Fibroblast of lung (primary cell): ENCODE measurements at regions not wholly inside any gene's neighbourhood (a gene's known extent, or its start where the extent isn't known, plus 50 kb on each side); places are given as distances from the start of the nearest gene placed in this dataset.

ENCODE experiments used
- DNase-seq, 2 donors: peaks; one replicate each; pipeline versions ENCODE4 v3.0.0 to v3.0.0-alpha.2; 2010; ENCODE audit warnings: low read depth in 2 of 2
- H2AFZ ChIP-seq: 2 replicates; pipeline ENCODE4 v1.5.1; 2012; ENCODE audit warnings: low read length, control low read depth, inconsistent platforms
- H3K27ac ChIP-seq: 2 replicates; pipeline ENCODE4 v1.5.1; 2011; ENCODE audit warnings: low read length, control low read depth; ENCODE audit not compliant: insufficient read depth
- H3K27me3 ChIP-seq: 2 replicates; pipeline ENCODE4 v1.5.1; 2011; ENCODE audit warnings: mild to moderate bottlenecking, low read length; ENCODE audit not compliant: control insufficient read depth, insufficient read depth
- H3K36me3 ChIP-seq: 2 replicates; pipeline ENCODE4 v1.5.1; 2011; ENCODE audit warnings: low read length; ENCODE audit not compliant: control insufficient read depth, insufficient read depth
- H3K4me1 ChIP-seq: 2 replicates; pipeline ENCODE4 v1.5.1; 2011; ENCODE audit warnings: low read length; ENCODE audit not compliant: control insufficient read depth, insufficient read depth; ENCODE audit errors: extremely low read depth
- H3K4me2 ChIP-seq: 2 replicates; pipeline ENCODE4 v1.5.1; 2011; ENCODE audit warnings: low read length, control low read depth; ENCODE audit not compliant: insufficient read depth; ENCODE audit errors: extremely low read depth
- H3K4me3 ChIP-seq, 4 experiments: fragments of 200-600 bp in 1 of 4; sonication (generic) in 1 of 4; replicated peaks in 1 of 4; 2 replicates each; pipeline ENCODE4 v1.5.1; 2011 to 2016; ENCODE audit warnings: low read length in 4 of 4, low read depth in 3 of 4, mild to moderate bottlenecking in 3 of 4, control low read depth in 2 of 4, inconsistent platforms in 1 of 4, mixed read lengths in 1 of 4; ENCODE audit not compliant: insufficient read depth in 1 of 4; ENCODE audit errors: control extremely low read depth in 1 of 4
- H3K79me2 ChIP-seq: 2 replicates; pipeline ENCODE4 v1.5.1; 2012; ENCODE audit warnings: mild to moderate bottlenecking, low read length, inconsistent platforms; ENCODE audit not compliant: control insufficient read depth, insufficient read depth
- H3K9ac ChIP-seq: 2 replicates; pipeline ENCODE4 v1.5.1; 2011; ENCODE audit warnings: mild to moderate bottlenecking, low read length, control low read depth; ENCODE audit not compliant: insufficient read depth
- H3K9me3 ChIP-seq: 2 replicates; pipeline ENCODE4 v1.5.1; 2012; ENCODE audit warnings: low read depth, low read length; ENCODE audit not compliant: control insufficient read depth, insufficient read depth
- H4K20me1 ChIP-seq: 2 replicates; pipeline ENCODE4 v1.5.1; 2011; ENCODE audit warnings: low read length; ENCODE audit not compliant: control insufficient read depth, insufficient read depth; ENCODE audit errors: extremely low read depth
- EZH2 ChIP-seq: IDR thresholded peaks from 2 replicates; pipeline ENCODE4 v1.5.1; 2012; ENCODE audit warnings: low read length, control low read depth, mild to moderate bottlenecking; ENCODE audit errors: missing control alignments
- TF ChIP-seq, protein P1 (sequence below), 2 donors: IDR thresholded peaks in 1 of 2; conservative IDR thresholded peaks in 1 of 2; 1 replicate in 1 of 2; 2 replicates in 1 of 2; pipeline ENCODE4 v1.5.1; 2011 to 2012; ENCODE audit warnings: low read length in 2 of 2, control low read depth in 1 of 2, inconsistent platforms in 1 of 2, low read depth in 1 of 2, mild to moderate bottlenecking in 1 of 2

DNA sequence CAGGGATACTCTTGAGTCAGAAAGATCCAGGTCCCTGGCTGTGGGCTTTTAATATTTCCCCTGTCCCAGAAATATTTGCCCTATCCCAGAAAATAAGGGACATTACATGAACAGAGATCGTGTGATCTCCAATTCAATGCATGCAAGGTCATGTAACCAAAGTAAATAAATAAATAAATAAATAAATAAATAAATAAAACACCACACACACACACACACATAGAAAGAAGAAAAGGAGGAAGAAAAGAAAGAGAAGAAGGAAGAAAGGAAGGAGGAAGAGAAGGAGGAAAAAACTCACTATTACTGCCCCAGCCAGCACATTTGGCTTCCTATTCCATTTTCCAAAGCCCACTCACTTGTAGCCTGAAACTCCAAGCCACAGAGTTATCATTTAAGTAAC lies 117.9 kb upstream of the CFAP20DC start:
- DNase-seq = no peak
- no peaks in the 10 kb centered on the region for H4K20me1 ChIP-seq
- H3K27me3 ChIP-seq = no peaks in the 10 kb centered on the region
- no peaks in the 10 kb centered on the region for H3K9me3 ChIP-seq
- H3K4me3 ChIP-seq = no peak overlapping the region
- no peaks in the 10 kb centered on the region for H3K36me3 ChIP-seq
- H3K79me2 ChIP-seq = no peaks in the 10 kb centered on the region
- H3K4me1 ChIP-seq = no peaks in the 10 kb centered on the region
- no peak overlapping the region for H3K9ac ChIP-seq
- TF ChIP-seq, protein P1, sequence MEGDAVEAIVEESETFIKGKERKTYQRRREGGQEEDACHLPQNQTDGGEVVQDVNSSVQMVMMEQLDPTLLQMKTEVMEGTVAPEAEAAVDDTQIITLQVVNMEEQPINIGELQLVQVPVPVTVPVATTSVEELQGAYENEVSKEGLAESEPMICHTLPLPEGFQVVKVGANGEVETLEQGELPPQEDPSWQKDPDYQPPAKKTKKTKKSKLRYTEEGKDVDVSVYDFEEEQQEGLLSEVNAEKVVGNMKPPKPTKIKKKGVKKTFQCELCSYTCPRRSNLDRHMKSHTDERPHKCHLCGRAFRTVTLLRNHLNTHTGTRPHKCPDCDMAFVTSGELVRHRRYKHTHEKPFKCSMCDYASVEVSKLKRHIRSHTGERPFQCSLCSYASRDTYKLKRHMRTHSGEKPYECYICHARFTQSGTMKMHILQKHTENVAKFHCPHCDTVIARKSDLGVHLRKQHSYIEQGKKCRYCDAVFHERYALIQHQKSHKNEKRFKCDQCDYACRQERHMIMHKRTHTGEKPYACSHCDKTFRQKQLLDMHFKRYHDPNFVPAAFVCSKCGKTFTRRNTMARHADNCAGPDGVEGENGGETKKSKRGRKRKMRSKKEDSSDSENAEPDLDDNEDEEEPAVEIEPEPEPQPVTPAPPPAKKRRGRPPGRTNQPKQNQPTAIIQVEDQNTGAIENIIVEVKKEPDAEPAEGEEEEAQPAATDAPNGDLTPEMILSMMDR (conservative IDR thresholded peaks at IDR 0.05 in 1 of 2, IDR thresholded peaks at IDR 0.05 in 1 of 2; ENCODE audit: low read depth in 1 of 2, low read length in 2 of 2) = no peak
- no peak for TF ChIP-seq EZH2
- H3K27ac ChIP-seq = no peak overlapping the region
- H2AFZ ChIP-seq = no peak overlapping the region
- no peak overlapping the region for H3K4me2 ChIP-seq

DNA sequence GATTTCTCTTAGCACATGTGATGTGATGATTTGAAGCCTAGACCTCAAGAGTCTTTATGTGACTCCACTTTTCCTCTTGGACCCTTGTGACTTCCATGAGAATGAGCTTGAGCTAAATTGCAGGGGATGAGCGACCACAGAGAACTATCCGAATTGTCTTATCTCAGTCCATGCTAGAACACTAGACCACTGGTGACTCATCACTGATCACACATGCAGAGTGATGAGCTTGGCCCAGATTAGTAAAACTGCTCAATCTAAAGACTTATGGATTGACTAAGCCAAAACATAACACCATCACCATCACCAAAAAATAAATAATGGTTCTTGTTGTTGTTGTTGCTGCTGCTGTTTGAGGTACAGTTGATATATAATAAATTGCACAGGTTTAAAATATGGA lies 114.1 kb upstream of the CFAP20DC start:
- no peak overlapping the region for H3K27ac ChIP-seq
- TF ChIP-seq, protein P1 (conservative IDR thresholded peaks at IDR 0.05 in 1 of 2, IDR thresholded peaks at IDR 0.05 in 1 of 2; ENCODE audit: low read depth in 1 of 2, low read length in 2 of 2) = no peak
- TF ChIP-seq EZH2 = no peak
- H3K27me3 ChIP-seq = no peaks in the 10 kb centered on the region
- H3K4me2 ChIP-seq = no peak overlapping the region
- H3K36me3 ChIP-seq = no peaks in the 10 kb centered on the region
- H3K4me1 ChIP-seq = no peaks in the 10 kb centered on the region
- no peaks in the 10 kb centered on the region for H4K20me1 ChIP-seq
- H3K4me3 ChIP-seq = no peak overlapping the region
- no peaks in the 10 kb centered on the region for H3K79me2 ChIP-seq
- H3K9me3 ChIP-seq = no peaks in the 10 kb centered on the region
- H2AFZ ChIP-seq = no peak overlapping the region
- H3K9ac ChIP-seq = no peak overlapping the region
- DNase-seq = peak in 1 of 2 donors; percentile 25

DNA sequence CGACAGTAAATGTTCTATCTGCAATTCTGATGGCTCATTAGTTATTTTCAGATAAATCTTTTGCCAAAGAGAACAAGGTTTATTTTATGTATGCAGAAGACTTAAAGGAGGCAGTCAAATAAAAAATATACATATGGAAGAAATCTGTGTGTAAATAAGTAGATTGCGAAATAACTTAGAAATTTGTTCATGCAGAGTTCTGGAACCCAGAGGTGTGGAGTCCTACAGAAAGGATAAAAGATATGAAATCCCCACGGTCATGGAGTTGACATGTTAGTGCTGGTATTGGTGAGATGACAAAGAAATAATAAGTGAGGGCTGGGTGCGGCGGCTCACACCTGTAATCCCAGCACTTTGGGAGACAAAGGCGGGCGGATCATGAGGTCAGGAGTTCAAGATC lies 111.2 kb upstream of the CFAP20DC start:
- H2AFZ ChIP-seq = no peak overlapping the region
- H3K9ac ChIP-seq = no peak overlapping the region
- H3K9me3 ChIP-seq = no peaks in the 10 kb centered on the region
- H4K20me1 ChIP-seq = no peaks in the 10 kb centered on the region
- no peaks in the 10 kb centered on the region for H3K79me2 ChIP-seq
- DNase-seq = no peak
- H3K27ac ChIP-seq = no peak overlapping the region
- no peak overlapping the region for H3K4me2 ChIP-seq
- no peaks in the 10 kb centered on the region for H3K4me1 ChIP-seq
- H3K27me3 ChIP-seq = no peaks in the 10 kb centered on the region
- H3K4me3 ChIP-seq = no peak overlapping the region
- H3K36me3 ChIP-seq = no peaks in the 10 kb centered on the region
- TF ChIP-seq, protein P1 (conservative IDR thresholded peaks at IDR 0.05 in 1 of 2, IDR thresholded peaks at IDR 0.05 in 1 of 2; ENCODE audit: low read depth in 1 of 2, low read length in 2 of 2) = no peak
- no peak for TF ChIP-seq EZH2
